Activated CD4-positive, alpha-beta memory T cell treated with anti-CD3 and anti-CD28 coated beads for 36 hours (primary cell): ENCODE measurements at regions not wholly inside any gene's neighbourhood (a gene's known extent, or its start where the extent isn't known, plus 50 kb on each side); places are given as distances from the start of the nearest gene placed in this dataset.
"Not testable (repeated sequence)": the region's sequence is repeated elsewhere in the genome, so short reads cannot be mapped to it uniquely, and the experiment has no call there.

Experiments used
- CTCF ChIA-PET: fragments of 350-600 bp; sonication (Branson Sonifier 250); formaldehyde crosslinking; loops from one replicate; lab custom pipeline; 2021; ENCODE audit warnings: antibody characterized with exemption, inconsistent platforms; lab: Charles Lee
- POLR2A ChIA-PET: fragments of 350-600 bp; sonication (Branson Sonifier 250); formaldehyde crosslinking; loops from one replicate; lab custom pipeline; 2021; ENCODE audit warnings: antibody characterized with exemption; lab: Charles Lee
- DNase-seq: peaks from one replicate; pipeline ENCODE4 v3.0.0-alpha.2; 2020
- H3K27ac Mint-ChIP-seq: one replicate; pipeline ENCODE4 v1.8.0; 2021; ENCODE audit warnings: mixed read lengths
- H3K27me3 Mint-ChIP-seq: one replicate; pipeline ENCODE4 v1.8.0; 2021; ENCODE audit warnings: mixed read lengths
- H3K36me3 Mint-ChIP-seq: one replicate; pipeline ENCODE4 v1.8.0; 2021; ENCODE audit warnings: mixed read lengths
- H3K4me1 Mint-ChIP-seq: one replicate; pipeline ENCODE4 v1.8.0; 2021; ENCODE audit warnings: low read depth, mixed read lengths
- H3K4me3 Mint-ChIP-seq: one replicate; pipeline ENCODE4 v1.8.0; 2021; ENCODE audit warnings: mild to moderate bottlenecking, mixed read lengths
- H3K9me3 Mint-ChIP-seq: one replicate; pipeline ENCODE4 v1.8.0; 2021; ENCODE audit warnings: mixed read lengths
- intact Hi-C: fragments of 100-400 bp; cut with micrococcal nuclease; formaldehyde crosslinking; loops from one replicate; pipeline ENCODE4 v1.15.1; 2023

- DNase-seq: no peak
- intact Hi-C loops: no loop called here
- Mint-ChIP-seq H3K4me1 (no peaks in the 10 kb centered on the region), H3K36me3 (no peaks in the 10 kb centered on the region), H3K27me3 (no peaks in the 10 kb centered on the region), H3K9me3 (peaks cover 5% of the 10 kb centered on the region), H3K4me3 (no peak overlapping the region), H3K27ac (no peak overlapping the region)
- POLR2A ChIA-PET: no interaction called here
- CTCF ChIA-PET: no interaction called here
These were observed 1202.0 kb upstream of the ADGRB3 start for GRCh38 chr6:67433124-67433523.

- H3K4me3 Mint-ChIP-seq: no peak overlapping the region
- DNase-seq: no peak
- H3K4me1 Mint-ChIP-seq: no peaks in the 10 kb centered on the region
- ChIA-PET CTCF (no interaction called here), POLR2A (no interaction called here)
- no peak overlapping the region for H3K27ac Mint-ChIP-seq
- peaks cover 5% of the 10 kb centered on the region for H3K9me3 Mint-ChIP-seq
- H3K36me3 Mint-ChIP-seq: no peaks in the 10 kb centered on the region
- no peaks in the 10 kb centered on the region for H3K27me3 Mint-ChIP-seq
- intact Hi-C loops: no loop called here
These were observed 1204.0 kb upstream of the ADGRB3 start for GRCh38 chr6:67431076-67431475.

- DNase-seq, H3K36me3 Mint-ChIP-seq, H3K4me3 Mint-ChIP-seq, CTCF ChIA-PET, H3K27ac Mint-ChIP-seq, H3K4me1 Mint-ChIP-seq, POLR2A ChIA-PET, intact Hi-C loops, H3K27me3 Mint-ChIP-seq: not testable (repeated sequence)
- H3K9me3 Mint-ChIP-seq: peaks cover 11% of the 10 kb centered on the region
These were observed 1208.4 kb upstream of the ADGRB3 start for GRCh38 chr6:67426686-67427085.

- CTCF ChIA-PET: no interaction called here
- peaks cover 2% of the 10 kb centered on the region for H3K9me3 Mint-ChIP-seq
- H3K36me3 Mint-ChIP-seq: no peaks in the 10 kb centered on the region
- H3K27me3 Mint-ChIP-seq: no peaks in the 10 kb centered on the region
- DNase-seq: no peak
- POLR2A ChIA-PET: no interaction called here
- H3K27ac Mint-ChIP-seq: no peak overlapping the region
- H3K4me1 Mint-ChIP-seq: no peaks in the 10 kb centered on the region
- no peak overlapping the region for H3K4me3 Mint-ChIP-seq
- intact Hi-C loops: no loop called here
These were observed 1223.0 kb upstream of the ADGRB3 start for GRCh38 chr6:67412035-67412434.

- intact Hi-C loops: no loop called here
- H3K27me3 Mint-ChIP-seq: no peaks in the 10 kb centered on the region
- H3K27ac Mint-ChIP-seq: no peak overlapping the region
- DNase-seq: no peak
- H3K36me3 Mint-ChIP-seq: no peaks in the 10 kb centered on the region
- no peaks in the 10 kb centered on the region for H3K4me1 Mint-ChIP-seq
- ChIA-PET CTCF (no interaction called here), POLR2A (no interaction called here)
- no peak overlapping the region for H3K4me3 Mint-ChIP-seq
- H3K9me3 Mint-ChIP-seq: peaks cover 2% of the 10 kb centered on the region
These were observed 1224.0 kb upstream of the ADGRB3 start for GRCh38 chr6:67411036-67411435.

- Mint-ChIP-seq H3K27ac (no peak overlapping the region), H3K36me3 (no peaks in the 10 kb centered on the region), H3K27me3 (no peaks in the 10 kb centered on the region), H3K9me3 (peaks cover 14% of the 10 kb centered on the region), H3K4me3 (no peak overlapping the region), H3K4me1 (no peaks in the 10 kb centered on the region)
- POLR2A ChIA-PET: no interaction called here
- intact Hi-C loops: no loop called here
- CTCF ChIA-PET: no interaction called here
- DNase-seq: no peak
These were observed 1240.8 kb upstream of the ADGRB3 start for GRCh38 chr6:67394254-67394653.

GRCh38 chr6:67393356-67393755 is 1241.7 kb upstream of the ADGRB3 start:
- no peaks in the 10 kb centered on the region for H3K27me3 Mint-ChIP-seq
- intact Hi-C loops: no loop called here
- H3K27ac Mint-ChIP-seq: no peak overlapping the region
- POLR2A ChIA-PET: no interaction called here
- no peaks in the 10 kb centered on the region for H3K4me1 Mint-ChIP-seq
- H3K9me3 Mint-ChIP-seq: peaks cover 14% of the 10 kb centered on the region
- H3K4me3 Mint-ChIP-seq: no peak overlapping the region
- DNase-seq: no peak
- no peaks in the 10 kb centered on the region for H3K36me3 Mint-ChIP-seq
- CTCF ChIA-PET: no interaction called here

GRCh38 chr6:67391955-67392354 is 1243.1 kb upstream of the ADGRB3 start:
- no peak for DNase-seq
- ChIA-PET POLR2A (no interaction called here), CTCF (no interaction called here)
- H3K27me3 Mint-ChIP-seq: no peaks in the 10 kb centered on the region
- no peak overlapping the region for H3K4me3 Mint-ChIP-seq
- H3K9me3 Mint-ChIP-seq: peaks cover 14% of the 10 kb centered on the region
- no peaks in the 10 kb centered on the region for H3K36me3 Mint-ChIP-seq
- H3K27ac Mint-ChIP-seq: no peak overlapping the region
- no peaks in the 10 kb centered on the region for H3K4me1 Mint-ChIP-seq
- intact Hi-C loops: no loop called here

GRCh38 chr6:67369679-67370078 is 1265.4 kb upstream of the ADGRB3 start:
- intact Hi-C loops: no loop called here
- no peaks in the 10 kb centered on the region for H3K4me1 Mint-ChIP-seq
- H3K4me3 Mint-ChIP-seq: no peak overlapping the region
- H3K9me3 Mint-ChIP-seq: no peaks in the 10 kb centered on the region
- CTCF ChIA-PET: no interaction called here
- no peaks in the 10 kb centered on the region for H3K36me3 Mint-ChIP-seq
- H3K27ac Mint-ChIP-seq: no peak overlapping the region
- DNase-seq: no peak
- H3K27me3 Mint-ChIP-seq: no peaks in the 10 kb centered on the region
- POLR2A ChIA-PET: no interaction called here

GRCh38 chr6:67362976-67363375 is 1272.1 kb upstream of the ADGRB3 start:
- Mint-ChIP-seq H3K27me3 (no peaks in the 10 kb centered on the region), H3K4me3 (no peak overlapping the region), H3K36me3 (no peaks in the 10 kb centered on the region), H3K4me1 (peaks cover 10% of the 10 kb centered on the region), H3K9me3 (peaks cover 4% of the 10 kb centered on the region), H3K27ac (no peak overlapping the region)
- ChIA-PET CTCF (no interaction called here), POLR2A (no interaction called here)
- intact Hi-C loops: no loop called here
- no peak for DNase-seq

GRCh38 chr6:67361264-67361663 is 1273.8 kb upstream of the ADGRB3 start:
- no peaks in the 10 kb centered on the region for H3K27me3 Mint-ChIP-seq
- no peaks in the 10 kb centered on the region for H3K36me3 Mint-ChIP-seq
- peaks cover 10% of the 10 kb centered on the region for H3K4me1 Mint-ChIP-seq
- intact Hi-C loops: no loop called here
- H3K27ac Mint-ChIP-seq: no peak overlapping the region
- no peak overlapping the region for H3K4me3 Mint-ChIP-seq
- no peak for DNase-seq
- ChIA-PET CTCF (no interaction called here), POLR2A (no interaction called here)
- H3K9me3 Mint-ChIP-seq: peaks cover 4% of the 10 kb centered on the region

- H3K36me3 Mint-ChIP-seq: no peaks in the 10 kb centered on the region
- no peaks in the 10 kb centered on the region for H3K27me3 Mint-ChIP-seq
- no peak for DNase-seq
- H3K9me3 Mint-ChIP-seq: peaks cover 4% of the 10 kb centered on the region
- CTCF ChIA-PET: no interaction called here
- intact Hi-C loops: no loop called here
- no peak overlapping the region for H3K4me3 Mint-ChIP-seq
- no peak overlapping the region for H3K27ac Mint-ChIP-seq
- POLR2A ChIA-PET: no interaction called here
- H3K4me1 Mint-ChIP-seq: peaks cover 10% of the 10 kb centered on the region
These were observed 1276.8 kb upstream of the ADGRB3 start for GRCh38 chr6:67358241-67358640.

- intact Hi-C loops: no loop called here
- ChIA-PET CTCF (no interaction called here), POLR2A (no interaction called here)
- H3K36me3 Mint-ChIP-seq: no peaks in the 10 kb centered on the region
- H3K27me3 Mint-ChIP-seq: no peaks in the 10 kb centered on the region
- DNase-seq: no peak
- no peak overlapping the region for H3K27ac Mint-ChIP-seq
- H3K4me3 Mint-ChIP-seq: no peak overlapping the region
- H3K4me1 Mint-ChIP-seq: no peaks in the 10 kb centered on the region
- no peaks in the 10 kb centered on the region for H3K9me3 Mint-ChIP-seq
These were observed 1281.2 kb upstream of the ADGRB3 start for GRCh38 chr6:67353861-67354260.

- Mint-ChIP-seq H3K9me3 (no peaks in the 10 kb centered on the region), H3K4me3 (no peak overlapping the region)
- CTCF ChIA-PET: no interaction called here
These were observed 1282.4 kb upstream of the ADGRB3 start for GRCh38 chr6:67352717-67353116.

More at GRCh38 chr6:67352717-67353116, 1282.4 kb upstream of the ADGRB3 start:
- H3K27ac Mint-ChIP-seq: no peak overlapping the region
- no peaks in the 10 kb centered on the region for H3K36me3 Mint-ChIP-seq
- H3K4me1 Mint-ChIP-seq: no peaks in the 10 kb centered on the region
- H3K27me3 Mint-ChIP-seq: no peaks in the 10 kb centered on the region
- intact Hi-C loops: no loop called here
- POLR2A ChIA-PET: no interaction called here
- DNase-seq: no peak
